Pancreas (tissue), 10 donors: ENCODE measurements at regions not wholly inside any gene's neighbourhood (a gene's known extent, or its start where the extent isn't known, plus 50 kb on each side); places are given as distances from the start of the nearest gene placed in this dataset.

Experiments
- ATAC-seq, 4 donors: fragments of 200-7000 bp; cut with Tn5 transposase; one replicate each; pipeline versions ENCODE4 v1.8.0 to v1.9.1; 2020; ENCODE audit warnings: mild to moderate bottlenecking in 4 of 4, moderate library complexity in 4 of 4
- DNase-seq, 6 donors: peaks; one replicate each; pipeline ENCODE4 v3.0.0-alpha.2; 2020
- FAIRE-seq: peaks from 2 replicates; lab custom pipeline; 2012; peaks lifted over from hg19 to GRCh38; lab: Jason Lieb, UNC
- H3K27ac ChIP-seq, 4 donors: fragments of 200-600 bp; sonication (generic); 1 replicate in 3 of 4; 2 replicates in 1 of 4; pipeline versions ENCODE4 v1.5.0 to v1.8.0; 2020
- H3K27me3 ChIP-seq, 4 donors: fragments of 200-600 bp; one replicate each; pipeline ENCODE4 v1.8.0; 2021
- H3K36me3 ChIP-seq, 3 donors: fragments of 200-600 bp; sonication (generic) in 1 of 3; one replicate each; pipeline versions ENCODE4 v1.5.0 to v1.8.0; 2020 to 2021
- H3K4me1 ChIP-seq, 3 donors: fragments of 200-600 bp; one replicate each; pipeline ENCODE4 v1.8.0; 2021
- H3K4me3 ChIP-seq, 4 donors: fragments of 200-600 bp; sonication (generic) in 2 of 4; one replicate each; pipeline versions ENCODE4 v1.5.0 to v1.8.0; 2020 to 2021
- H3K9me3 ChIP-seq, 4 donors: fragments of 200-600 bp; one replicate each; pipeline ENCODE4 v1.8.0; 2021
- CTCF ChIP-seq, 4 donors: fragments of 200-600 bp; sonication (generic) in 3 of 4; IDR thresholded peaks; one replicate each; pipeline versions ENCODE4 v1.5.0 to v1.8.0; 2021; ENCODE audit warnings: antibody characterized with exemption in 4 of 4
- WGBS, 2 donors: extraction: QIAGEN DNeasy Blood & Tissue Kit; methylation state at CpG; one replicate each; pipeline ENCODE4 v1.1.7; 2013; 5-methylcytosine and 5-hydroxymethylcytosine counted together
- intact Hi-C, 3 donors: fragments of 100-400 bp; cut with DNase I; formaldehyde crosslinking; loops; one replicate each; pipeline versions ENCODE4 v1.11.1 to v1.14.2; 2022
- donor health status: healthy with polysubstance abuse.
- donor health status: DM: no; HTN: no; CAD: no; lungs with moderate emphysema.
- donor health status: DM: no; HTN: no; CAD: no.
- donor health status: control.
- donor health status: control.
- donor health status: Bipolar disorder and iron deficiency.
- donor health status: DM: yes; HTN: yes; CAD: no.
- donor health status: DM: no; HTN: no; CAD: no.
- donor health status: DM: no; HTN: no; CAD: no.
- donor health status: DM: yes; HTN: yes; CAD: no.

GRCh38 chr21:15436031-15436430 is 293.8 kb upstream of the USP25 start:
- no peak overlapping the region for H3K4me3 ChIP-seq
- no peak for FAIRE-seq

GRCh38 chr21:15437883-15438282 is 291.9 kb upstream of the USP25 start:
- FAIRE-seq: no peak
- Histone ChIP-seq H3K27me3 (no peaks in the 10 kb centered on the region), H3K4me1 (peaks cover 0 to 6% (median 0%) of the 10 kb centered on the region in 3 donors), H3K27ac (no peak overlapping the region), H3K36me3 (no peaks in the 10 kb centered on the region), H3K4me3 (no peak overlapping the region), H3K9me3 (no peaks in the 10 kb centered on the region)
- no peak for TF ChIP-seq CTCF (IDR thresholded peaks at IDR 0.05)
- WGBS, 2 donors: 50 to 71% methylated on average over 2 of the region's 2 CpGs
- no peak for DNase-seq
- intact Hi-C loops: no loop called here
- no peak for ATAC-seq

More at GRCh38 chr21:15436031-15436430, 293.8 kb upstream of the USP25 start:
- no peaks in the 10 kb centered on the region for H3K27me3 ChIP-seq
- no peak overlapping the region for H3K27ac ChIP-seq
- 93 to 96% methylated on average over 1 of the region's 1 CpG for whole genome bisulfite sequencing, 2 donors
- ATAC-seq (no peak), DNase-seq (no peak)
- intact Hi-C loops: no loop called here
- no peaks in the 10 kb centered on the region for H3K36me3 ChIP-seq
- no peak for TF ChIP-seq CTCF (IDR thresholded peaks at IDR 0.05)
- H3K9me3 ChIP-seq: no peaks in the 10 kb centered on the region
- peaks cover 0 to 6% (median 0%) of the 10 kb centered on the region in 3 donors for H3K4me1 ChIP-seq

- no peak for ATAC-seq
- FAIRE-seq: no peak
- H3K4me1 ChIP-seq: no peaks in the 10 kb centered on the region
- intact Hi-C loops: no loop called here
- TF ChIP-seq CTCF (IDR thresholded peaks at IDR 0.05): no peak
- no peaks in the 10 kb centered on the region for H3K9me3 ChIP-seq
- H3K4me3 ChIP-seq: no peak overlapping the region
- no peaks in the 10 kb centered on the region for H3K27me3 ChIP-seq
- H3K36me3 ChIP-seq: no peaks in the 10 kb centered on the region
- no peak for DNase-seq
- H3K27ac ChIP-seq: no peak overlapping the region
- WGBS, 2 donors: 73 to 82% methylated on average over 1 of the region's 1 CpG
Measured at GRCh38 chr21:15439726-15440125, 290.1 kb upstream of the USP25 start.

- Histone ChIP-seq H3K36me3 (no peaks in the 10 kb centered on the region), H3K27ac (no peak overlapping the region), H3K27me3 (no peaks in the 10 kb centered on the region), H3K9me3 (no peaks in the 10 kb centered on the region), H3K4me3 (no peak overlapping the region), H3K4me1 (no peaks in the 10 kb centered on the region)
- no peak for TF ChIP-seq CTCF (IDR thresholded peaks at IDR 0.05)
- intact Hi-C loops: no loop called here
- no peak for FAIRE-seq
- WGBS, 2 donors: 70 to 75% methylated on average over 3 of the region's 3 CpGs
- ATAC-seq: no peak
- DNase-seq: no peak
Measured at GRCh38 chr21:15441060-15441493, 288.7 kb upstream of the USP25 start.

- ATAC-seq: no peak
- no peak overlapping the region for H3K4me3 ChIP-seq
- no peak for FAIRE-seq
- H3K9me3 ChIP-seq: no peaks in the 10 kb centered on the region
- no peak for DNase-seq
- H3K27me3 ChIP-seq: no peaks in the 10 kb centered on the region
- no peak for TF ChIP-seq CTCF (IDR thresholded peaks at IDR 0.05)
- H3K36me3 ChIP-seq: no peaks in the 10 kb centered on the region
- H3K4me1 ChIP-seq: no peaks in the 10 kb centered on the region
- H3K27ac ChIP-seq: no peak overlapping the region
- intact Hi-C loops: no loop called here
Measured at GRCh38 chr21:15441992-15442391, 287.8 kb upstream of the USP25 start.
